ENCODE measurements at regions not wholly inside any gene's neighbourhood (a gene's known extent, or its start where the extent isn't known, plus 50 kb on each side); places are given as distances from the start of the nearest gene placed in this dataset.
"Not testable (repeated sequence)": the region's sequence is repeated elsewhere in the genome, so short reads cannot be mapped to it uniquely, and the experiment has no call there.

DNA sequence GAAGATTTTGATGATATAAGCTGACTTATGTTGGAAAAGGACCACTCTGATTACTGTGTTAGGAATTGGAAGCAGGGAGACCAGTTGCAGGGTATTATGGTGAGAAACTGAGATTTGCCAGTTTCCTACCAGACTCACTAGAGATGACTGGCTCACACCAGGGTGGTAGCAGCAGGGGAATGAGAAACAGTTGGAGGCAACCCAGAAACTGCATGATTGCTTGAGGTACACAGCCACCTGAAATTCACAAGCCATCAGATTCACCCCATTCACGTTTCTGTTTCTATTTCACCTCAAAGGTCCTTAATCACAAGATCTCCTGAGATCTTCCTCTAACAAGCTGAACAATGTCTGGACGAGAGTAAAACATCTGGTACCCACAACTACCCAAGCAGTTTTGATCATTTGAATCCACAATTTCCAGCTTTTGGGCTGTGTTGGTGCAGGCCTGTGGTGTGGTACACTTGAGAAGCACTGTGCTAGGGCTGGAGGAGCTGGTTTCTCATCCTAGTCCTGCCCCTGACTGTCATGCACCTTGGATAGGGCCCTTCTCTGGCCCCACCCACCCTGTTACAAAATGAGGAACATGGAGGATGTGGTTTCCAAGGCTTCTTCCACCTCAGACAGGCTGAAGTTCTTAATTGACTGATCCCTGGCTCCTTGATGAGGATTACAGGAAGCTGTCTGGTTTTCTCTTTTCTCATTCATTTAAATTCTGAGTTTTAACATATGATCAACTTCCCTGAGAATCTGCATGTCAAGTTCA is 233.4 kb downstream of the INSC start:
- no peak for TF ChIP-seq POLR2A (IDR thresholded peaks at IDR 0.05; ENCODE audit: low read length)
- no peak for TF ChIP-seq GATA1 (IDR thresholded peaks at IDR 0.05; ENCODE audit: low read depth, low read length)
- DNase-seq: no peak

DNA sequence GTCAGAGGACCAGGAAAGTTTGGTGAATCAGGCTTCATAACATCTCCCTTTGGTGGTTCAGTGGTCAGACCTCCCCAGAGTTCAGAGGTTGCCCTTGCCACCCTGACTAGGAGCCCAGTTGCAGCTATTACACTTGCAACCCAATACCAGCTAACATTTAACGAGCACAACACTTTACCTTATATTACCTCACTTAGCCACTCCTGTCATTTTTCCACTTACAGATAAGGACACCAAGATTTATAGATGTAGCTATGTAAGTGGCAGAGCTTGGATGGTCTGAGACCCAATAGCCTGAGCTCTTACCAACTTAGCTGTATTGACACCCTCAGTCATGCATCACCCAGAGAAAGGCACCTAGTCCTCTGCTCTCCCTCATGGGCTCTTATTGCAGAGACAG is 234.7 kb downstream of the INSC start:
- no peak for TF ChIP-seq GATA1 (IDR thresholded peaks at IDR 0.05; ENCODE audit: low read depth, low read length)
- TF ChIP-seq POLR2A (IDR thresholded peaks at IDR 0.05; ENCODE audit: low read length): no peak
- DNase-seq: no peak

DNA sequence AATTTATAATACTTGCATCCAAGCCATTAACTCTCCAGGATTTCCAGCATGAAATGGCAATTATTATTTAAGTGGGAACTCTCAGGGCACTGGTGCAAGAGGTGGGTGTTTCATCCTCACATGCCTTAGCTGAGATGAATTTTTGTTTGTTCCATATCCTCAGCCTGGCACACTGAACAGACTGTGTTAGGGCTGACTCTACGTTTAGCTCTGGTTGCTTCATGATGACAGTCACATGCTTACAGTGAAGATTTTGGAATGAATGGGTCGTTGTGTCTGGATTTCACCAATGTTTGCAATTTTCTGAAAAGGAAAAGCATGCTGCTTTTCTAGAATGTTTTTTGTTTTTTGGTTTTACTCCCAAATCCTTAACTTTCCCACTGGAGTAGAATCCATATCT is 246.6 kb downstream of the INSC start:
- DNase-seq: no peak
- no peak for TF ChIP-seq POLR2A (IDR thresholded peaks at IDR 0.05; ENCODE audit: low read length)
- no peak for TF ChIP-seq GATA1 (IDR thresholded peaks at IDR 0.05; ENCODE audit: low read depth, low read length)

DNA sequence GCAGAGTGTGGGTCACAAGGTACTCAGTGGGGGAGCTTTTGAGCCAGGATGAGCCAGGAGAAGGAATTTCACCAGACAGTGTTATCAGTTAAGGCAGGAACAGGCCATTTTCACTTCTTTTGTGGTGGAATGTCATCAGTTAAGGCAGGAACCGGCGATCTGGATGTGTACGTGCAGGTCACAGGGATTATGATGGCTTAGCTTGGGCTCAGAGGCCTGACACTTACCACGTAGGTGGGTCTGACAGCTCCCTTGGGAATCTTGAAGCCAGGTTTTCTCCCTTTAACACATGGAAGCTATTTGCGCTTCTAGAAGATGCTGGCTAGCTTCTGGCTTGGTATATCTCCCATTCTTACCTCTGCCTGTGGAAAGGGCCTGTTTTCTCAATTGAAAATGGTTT is 250.6 kb downstream of the INSC start:
- not testable (repeated sequence) for DNase-seq

DNA sequence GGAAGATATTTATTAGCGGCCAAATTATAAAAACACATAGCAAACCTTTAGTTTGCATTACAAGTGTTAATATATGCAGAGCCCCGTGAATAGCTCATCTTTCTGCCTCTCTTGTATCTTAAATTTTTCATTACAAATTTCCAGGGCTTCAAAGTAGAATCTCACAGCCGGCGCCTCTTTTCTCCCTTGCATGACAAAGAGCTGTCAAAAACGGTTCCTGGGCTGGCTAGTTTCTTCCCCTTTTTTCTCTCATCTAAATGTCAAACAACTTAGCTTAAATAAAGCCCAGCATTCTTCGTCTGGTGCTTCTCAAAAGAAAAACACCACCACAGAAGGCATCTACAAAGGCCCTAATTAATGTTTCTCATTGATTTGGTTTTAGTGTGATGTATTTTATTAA is 253.0 kb downstream of the INSC start:
- TF ChIP-seq GATA1 (IDR thresholded peaks at IDR 0.05; ENCODE audit: low read depth, low read length) (no peak), POLR2A (IDR thresholded peaks at IDR 0.05; ENCODE audit: low read length) (no peak)

DNA sequence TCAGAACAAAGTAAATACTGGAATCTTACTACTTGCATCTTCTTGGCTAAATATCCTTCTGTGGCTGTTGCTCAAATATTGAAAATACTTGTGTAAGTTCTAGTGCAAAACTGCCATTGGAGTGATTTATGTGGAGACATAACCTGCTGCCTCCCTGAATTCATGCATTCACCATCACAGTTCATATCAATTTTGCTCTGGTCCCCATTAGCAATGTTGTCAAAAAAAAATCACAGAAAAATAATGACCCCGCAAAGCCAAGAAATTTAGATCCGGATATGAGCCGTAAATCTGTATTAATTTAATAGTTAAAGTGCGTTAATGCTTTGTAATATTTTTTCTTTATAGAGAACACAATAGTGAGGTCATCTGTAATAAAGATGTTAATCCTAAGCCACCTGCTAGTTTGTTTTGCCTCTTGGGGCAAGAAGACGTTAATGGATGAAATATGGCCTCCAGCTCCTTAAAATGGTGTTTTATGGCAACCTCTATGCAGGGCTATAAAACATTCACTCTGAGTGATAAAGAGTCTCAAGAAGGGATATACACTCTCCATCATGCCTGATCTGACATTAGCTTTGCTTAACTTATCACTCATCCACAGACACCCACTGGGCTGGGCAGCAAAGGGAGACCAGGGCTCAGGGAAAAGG is 255.9 kb downstream of the INSC start:
- no peak for TF ChIP-seq POLR2A (IDR thresholded peaks at IDR 0.05; ENCODE audit: low read length)
- no peak for TF ChIP-seq GATA1 (IDR thresholded peaks at IDR 0.05; ENCODE audit: low read depth, low read length)
- DNase-seq: no peak

More for the DNA sequence above, 253.0 kb downstream of the INSC start:
- DNase-seq: no peak

DNA sequence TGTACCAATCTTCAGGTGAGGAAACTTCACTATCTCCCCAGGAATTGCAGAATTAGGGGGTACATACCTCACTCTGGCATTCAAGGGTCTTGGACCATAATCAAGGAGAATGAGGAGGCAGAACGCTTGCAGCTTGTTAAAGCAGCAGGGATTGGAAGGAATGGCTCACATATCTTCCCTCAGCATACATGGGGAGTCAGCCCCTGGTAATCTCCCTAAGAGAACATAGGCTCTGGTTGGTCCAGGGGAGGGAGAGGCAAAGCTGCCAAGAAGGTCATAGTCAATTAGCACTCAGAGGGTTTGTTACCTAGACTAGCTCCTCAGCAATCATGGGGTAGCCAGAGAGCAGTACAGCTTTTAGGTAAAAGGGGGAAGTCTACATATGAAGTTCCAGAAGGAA is 256.8 kb downstream of the INSC start:
- TF ChIP-seq GATA1 (IDR thresholded peaks at IDR 0.05; ENCODE audit: low read depth, low read length) (no peak), POLR2A (IDR thresholded peaks at IDR 0.05; ENCODE audit: low read length) (no peak)
- no peak for DNase-seq

DNA sequence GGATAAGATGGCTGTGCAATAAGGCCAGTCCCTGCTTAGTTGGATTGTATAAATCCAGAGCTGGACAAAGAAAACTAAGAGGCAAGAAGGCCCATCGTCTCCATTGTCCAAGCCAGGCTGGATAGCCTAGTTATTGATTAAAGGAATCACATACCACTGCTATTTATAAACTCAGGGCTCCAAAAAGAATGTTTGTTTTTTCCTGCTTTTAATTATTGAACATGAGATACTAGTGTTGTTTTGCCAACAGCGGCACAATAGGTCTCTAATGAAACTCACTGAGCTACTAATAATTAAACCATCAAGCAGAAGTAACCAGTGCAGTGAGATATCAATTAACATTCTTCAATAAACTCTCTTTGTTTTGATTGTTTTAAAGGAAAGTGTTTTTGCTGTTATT is 259.7 kb downstream of the INSC start:
- TF ChIP-seq GATA1 (IDR thresholded peaks at IDR 0.05; ENCODE audit: low read depth, low read length) (no peak), POLR2A (IDR thresholded peaks at IDR 0.05; ENCODE audit: low read length) (no peak)
- DNase-seq: no peak

DNA sequence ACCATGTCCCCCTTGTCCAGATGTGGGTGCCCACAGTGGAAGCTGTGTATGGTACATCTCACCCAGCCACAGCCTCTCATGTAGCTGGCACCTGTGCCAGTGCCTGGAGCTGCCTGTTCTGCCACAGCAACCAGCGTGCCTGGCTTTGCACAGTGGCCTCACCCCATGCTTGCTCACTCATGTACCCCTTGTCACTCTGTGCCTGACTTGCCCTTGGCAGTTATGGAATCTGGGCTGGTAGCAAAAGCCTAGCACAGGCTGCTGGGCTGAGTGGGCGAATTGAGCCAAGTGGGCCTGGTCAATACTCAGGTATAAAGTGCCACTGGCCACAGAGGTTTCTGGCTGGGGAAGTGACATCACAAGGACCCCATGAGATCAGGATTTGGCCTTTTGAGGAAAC is 264.2 kb downstream of the INSC start:
- no peak for TF ChIP-seq GATA1 (IDR thresholded peaks at IDR 0.05; ENCODE audit: low read depth, low read length)
- TF ChIP-seq POLR2A (IDR thresholded peaks at IDR 0.05; ENCODE audit: low read length): no peak
- no peak for DNase-seq

DNA sequence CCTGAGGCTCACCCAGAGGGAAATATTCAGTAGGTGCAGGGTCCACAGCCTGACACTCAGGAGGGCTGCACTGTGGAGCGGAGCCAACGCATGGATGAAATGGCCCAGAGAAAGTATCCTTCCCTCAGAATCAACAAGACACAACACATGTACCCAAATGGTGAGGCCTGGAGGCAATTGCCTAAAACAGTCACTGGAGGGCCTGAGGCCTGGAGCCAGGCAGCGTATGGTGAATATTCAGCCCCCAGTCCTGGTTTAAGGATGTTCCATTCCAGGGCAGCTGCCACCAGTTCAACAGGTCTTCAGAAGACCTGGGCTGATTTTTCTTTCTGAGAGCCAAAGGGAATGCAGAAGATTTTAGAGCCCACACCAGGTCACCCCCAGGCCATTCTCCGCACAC is 264.8 kb downstream of the INSC start:
- TF ChIP-seq GATA1 (IDR thresholded peaks at IDR 0.05; ENCODE audit: low read depth, low read length) (no peak), POLR2A (IDR thresholded peaks at IDR 0.05; ENCODE audit: low read length) (no peak)
- no peak for DNase-seq

DNA sequence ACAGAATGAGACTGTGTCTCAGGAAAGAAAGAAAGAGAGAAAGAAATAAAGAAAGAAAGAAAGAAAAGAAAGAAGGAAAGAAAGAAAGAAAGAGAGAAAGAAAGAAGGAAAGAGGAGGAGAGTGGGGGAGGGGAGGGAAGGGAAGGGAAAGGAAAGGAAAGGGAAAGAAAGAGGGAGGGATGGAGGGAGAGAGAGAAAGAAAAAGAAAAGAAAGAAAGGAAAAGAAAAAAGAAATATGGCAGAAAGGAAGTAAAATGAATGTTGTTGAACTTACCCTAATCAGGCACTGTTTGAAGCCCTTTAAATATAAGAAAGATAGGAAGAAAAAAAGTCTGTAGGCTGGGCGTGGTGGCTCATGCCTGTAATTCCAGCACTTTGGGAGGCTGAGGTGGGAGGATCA is 276.1 kb downstream of the INSC start:
- TF ChIP-seq POLR2A (IDR thresholded peaks at IDR 0.05; ENCODE audit: low read length) (no peak), GATA1 (IDR thresholded peaks at IDR 0.05; ENCODE audit: low read depth, low read length) (no peak)
- DNase-seq: no peak

DNA sequence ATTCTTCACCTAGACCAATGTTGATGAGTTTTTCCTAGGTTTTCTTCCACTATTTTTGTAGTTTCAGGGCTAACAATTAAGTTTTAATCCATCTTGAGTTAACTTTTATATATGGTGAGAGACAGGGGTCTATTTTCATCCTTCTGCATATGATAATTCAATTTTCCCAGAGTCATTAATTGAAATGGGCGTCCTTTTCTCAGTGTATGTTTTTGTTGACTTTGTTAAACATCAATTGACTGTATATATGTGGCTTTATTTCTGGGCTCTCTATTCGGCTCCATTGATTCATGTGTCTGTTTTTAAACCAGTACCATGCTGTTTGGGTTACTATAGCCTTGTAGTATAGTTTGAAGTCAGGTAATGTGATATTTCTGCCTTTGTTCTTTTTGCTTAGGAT is 282.1 kb downstream of the INSC start:
- DNase-seq: no peak
- TF ChIP-seq POLR2A (IDR thresholded peaks at IDR 0.05; ENCODE audit: low read length) (no peak), GATA1 (IDR thresholded peaks at IDR 0.05; ENCODE audit: low read depth, low read length) (no peak)

DNA sequence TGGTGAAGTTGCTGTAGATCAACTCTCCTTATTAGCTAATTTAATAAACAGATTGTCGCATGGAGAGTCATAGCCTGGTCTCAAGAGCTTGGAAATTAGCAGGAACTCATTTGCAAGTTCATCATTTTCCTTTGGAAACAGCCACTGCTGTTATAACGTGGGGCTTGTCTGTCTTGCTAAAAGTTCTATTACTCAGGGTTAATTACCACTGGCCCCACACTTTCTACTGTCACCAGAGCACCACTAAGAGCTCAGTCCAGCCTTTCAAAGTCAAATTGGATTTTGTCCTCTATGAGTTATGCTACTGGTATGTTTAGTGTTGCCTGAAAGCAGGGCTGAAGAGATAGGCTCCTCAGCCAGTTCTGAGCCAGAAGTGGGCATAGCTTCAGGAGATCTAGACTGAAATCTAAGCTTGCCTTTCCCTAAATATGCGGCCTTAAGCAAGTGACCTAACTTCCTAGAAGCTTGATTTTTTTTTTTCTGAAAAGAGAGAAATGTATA is 292.2 kb downstream of the INSC start:
- no peak for DNase-seq
- no peak for TF ChIP-seq POLR2A (IDR thresholded peaks at IDR 0.05; ENCODE audit: low read length)
- TF ChIP-seq GATA1 (IDR thresholded peaks at IDR 0.05; ENCODE audit: low read depth, low read length): no peak

DNA sequence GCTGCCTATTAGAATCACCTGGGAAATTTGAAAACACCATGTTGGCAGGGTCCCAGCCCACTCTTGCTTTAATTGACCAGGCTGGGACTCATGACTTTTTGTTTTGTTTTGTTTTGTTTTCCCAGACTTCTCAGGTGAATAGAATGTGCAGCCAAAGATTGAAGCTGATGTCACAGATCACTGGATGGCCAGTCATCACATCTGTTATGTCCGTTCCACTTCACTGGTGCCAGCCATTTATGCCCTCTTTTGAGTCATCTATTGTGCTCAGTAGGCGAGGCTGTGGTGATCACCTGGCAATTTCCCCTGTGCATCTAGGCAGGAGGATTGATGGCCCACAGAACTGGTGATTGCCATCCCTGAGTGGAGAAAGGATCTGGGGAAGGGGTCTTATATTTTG is 297.3 kb downstream of the INSC start:
- no peak for TF ChIP-seq GATA1 (IDR thresholded peaks at IDR 0.05; ENCODE audit: low read depth, low read length)
- no peak for DNase-seq

DNA sequence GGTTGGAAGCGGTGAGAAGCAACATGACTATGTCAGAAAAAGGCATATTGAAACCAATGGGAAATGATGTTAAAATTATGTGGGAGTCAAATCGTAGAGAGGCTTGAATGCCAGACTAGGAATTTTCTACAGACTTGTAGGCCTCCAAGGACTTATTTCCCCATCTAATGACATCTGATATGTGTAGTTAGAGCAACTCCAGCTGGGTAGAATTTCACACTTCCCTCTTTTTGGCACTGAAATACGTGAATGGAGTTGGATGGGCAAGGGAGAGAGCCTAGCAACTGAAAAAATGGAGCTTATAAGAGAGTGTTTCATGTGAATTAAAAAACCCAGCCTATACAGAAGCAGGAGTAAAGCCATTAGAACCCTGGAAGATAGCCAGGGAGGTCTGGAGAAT is 304.2 kb downstream of the INSC start:
- no peak for TF ChIP-seq GATA1 (IDR thresholded peaks at IDR 0.05; ENCODE audit: low read depth, low read length)
- no peak for TF ChIP-seq POLR2A (IDR thresholded peaks at IDR 0.05; ENCODE audit: low read length)
- no peak for DNase-seq

All from erythroblast (primary cell).